GM13977 (cell line): ENCODE measurements at regions not wholly inside any gene's neighbourhood (a gene's known extent, or its start where the extent isn't known, plus 50 kb on each side); places are given as distances from the start of the nearest gene placed in this dataset.

Experiments used
- DNase-seq: peaks from one replicate; pipeline ENCODE4 v3.0.0; 2012; ENCODE audit warnings: low spot score
- in situ Hi-C: fragments of 300-500 bp; cut with MboI; formaldehyde crosslinking; loops from one replicate; pipeline ENCODE4 v1.12.0; 2022; ENCODE audit warnings: low sequenced_read_pairs, low pct_unique_long_range_greater_than_20kb, mixed read lengths, inconsistent platforms; ENCODE audit not compliant: unreplicated experiment
- TF ChIP-seq, protein P1 (sequence below): IDR thresholded peaks from 2 replicates; pipeline ENCODE4 v1.5.1; 2012; ENCODE audit warnings: mild to moderate bottlenecking, control low read depth; ENCODE audit not compliant: insufficient read depth; ENCODE audit errors: extremely low read depth, missing control alignments

DNA sequence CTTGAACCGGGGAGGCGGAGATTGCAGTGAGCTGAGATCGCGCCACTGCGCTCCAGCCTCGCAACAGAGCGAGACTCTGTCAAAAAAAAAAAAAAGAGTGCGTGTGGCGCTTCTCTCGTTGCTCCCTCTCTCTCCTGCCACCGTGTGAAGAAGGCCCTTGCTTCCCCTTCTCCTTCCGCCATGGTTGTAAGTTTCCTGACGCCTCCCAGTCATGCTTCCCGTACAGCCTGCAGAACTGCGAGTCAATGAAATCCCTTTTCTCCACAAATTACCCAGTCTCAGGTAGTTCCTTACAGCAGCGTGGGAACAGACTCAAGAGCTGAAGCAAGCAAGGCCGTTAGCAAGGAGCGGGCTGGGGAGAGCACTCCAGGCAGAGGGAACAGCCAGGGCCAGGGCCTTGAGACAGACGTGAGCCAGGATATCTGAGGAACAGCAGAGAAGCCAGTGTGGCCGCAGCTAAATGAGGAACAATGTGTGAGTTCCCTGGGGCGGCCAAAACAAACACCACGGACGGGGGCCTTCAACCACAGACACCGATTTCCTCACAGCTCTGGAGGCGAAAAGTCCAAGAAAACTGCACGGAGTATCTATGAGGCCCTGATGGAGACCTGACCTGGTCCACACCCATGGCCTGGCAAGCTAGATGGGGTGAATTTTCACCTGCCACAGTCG is 54.2 kb upstream of the ETS2 start:
- TF ChIP-seq, protein P1, sequence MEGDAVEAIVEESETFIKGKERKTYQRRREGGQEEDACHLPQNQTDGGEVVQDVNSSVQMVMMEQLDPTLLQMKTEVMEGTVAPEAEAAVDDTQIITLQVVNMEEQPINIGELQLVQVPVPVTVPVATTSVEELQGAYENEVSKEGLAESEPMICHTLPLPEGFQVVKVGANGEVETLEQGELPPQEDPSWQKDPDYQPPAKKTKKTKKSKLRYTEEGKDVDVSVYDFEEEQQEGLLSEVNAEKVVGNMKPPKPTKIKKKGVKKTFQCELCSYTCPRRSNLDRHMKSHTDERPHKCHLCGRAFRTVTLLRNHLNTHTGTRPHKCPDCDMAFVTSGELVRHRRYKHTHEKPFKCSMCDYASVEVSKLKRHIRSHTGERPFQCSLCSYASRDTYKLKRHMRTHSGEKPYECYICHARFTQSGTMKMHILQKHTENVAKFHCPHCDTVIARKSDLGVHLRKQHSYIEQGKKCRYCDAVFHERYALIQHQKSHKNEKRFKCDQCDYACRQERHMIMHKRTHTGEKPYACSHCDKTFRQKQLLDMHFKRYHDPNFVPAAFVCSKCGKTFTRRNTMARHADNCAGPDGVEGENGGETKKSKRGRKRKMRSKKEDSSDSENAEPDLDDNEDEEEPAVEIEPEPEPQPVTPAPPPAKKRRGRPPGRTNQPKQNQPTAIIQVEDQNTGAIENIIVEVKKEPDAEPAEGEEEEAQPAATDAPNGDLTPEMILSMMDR: no peak
- DNase-seq: no peak
- in situ Hi-C loops: no loop called here

DNA sequence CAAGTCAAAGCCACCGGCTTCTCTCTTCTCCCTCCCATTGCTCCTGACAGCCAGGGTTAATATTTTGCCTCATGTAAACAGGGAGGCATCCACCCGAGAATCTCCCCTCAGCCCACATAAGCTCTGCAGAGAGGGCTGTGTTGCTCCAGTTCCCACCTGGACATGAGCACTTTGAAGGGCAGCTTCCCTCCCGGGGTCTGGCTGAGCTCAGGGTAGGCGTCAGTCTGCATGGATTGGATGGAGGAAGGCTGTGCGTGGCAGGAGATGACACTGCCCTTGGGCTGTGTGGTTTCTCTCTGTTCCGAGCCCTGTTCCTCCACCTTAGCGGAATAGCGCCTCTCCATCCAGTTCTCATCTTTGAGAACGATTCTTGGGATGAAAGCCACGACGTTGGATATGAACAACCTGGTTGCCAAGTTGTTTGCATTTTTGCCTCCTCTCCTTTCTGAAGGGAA is 53.7 kb upstream of the ETS2 start:
- TF ChIP-seq, protein P1: no peak
- in situ Hi-C loops: no loop called here

DNA sequence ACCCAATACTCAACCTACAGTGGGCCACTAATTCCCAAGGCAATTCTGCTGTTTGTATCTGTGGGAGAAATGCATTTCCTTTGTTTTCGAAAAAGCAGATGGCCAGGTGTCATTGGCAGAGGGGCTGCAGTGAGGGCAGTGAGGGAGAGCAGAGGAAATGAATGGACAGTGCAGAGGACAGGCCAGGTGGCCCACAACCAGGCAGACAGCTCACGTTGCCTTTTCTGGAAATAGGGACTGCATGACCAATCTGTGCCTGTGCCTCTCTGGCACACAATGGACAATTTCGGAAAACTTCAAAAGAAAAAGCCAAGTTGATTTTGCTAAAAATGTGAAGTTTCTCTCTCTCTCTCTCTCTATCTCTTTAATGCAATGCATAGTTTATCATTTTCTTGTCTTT is 52.6 kb upstream of the ETS2 start:
- in situ Hi-C loops: no loop called here
- no peak for DNase-seq
- TF ChIP-seq, protein P1: no peak

More for the DNA sequence above, 53.7 kb upstream of the ETS2 start:
- no peak for DNase-seq

DNA sequence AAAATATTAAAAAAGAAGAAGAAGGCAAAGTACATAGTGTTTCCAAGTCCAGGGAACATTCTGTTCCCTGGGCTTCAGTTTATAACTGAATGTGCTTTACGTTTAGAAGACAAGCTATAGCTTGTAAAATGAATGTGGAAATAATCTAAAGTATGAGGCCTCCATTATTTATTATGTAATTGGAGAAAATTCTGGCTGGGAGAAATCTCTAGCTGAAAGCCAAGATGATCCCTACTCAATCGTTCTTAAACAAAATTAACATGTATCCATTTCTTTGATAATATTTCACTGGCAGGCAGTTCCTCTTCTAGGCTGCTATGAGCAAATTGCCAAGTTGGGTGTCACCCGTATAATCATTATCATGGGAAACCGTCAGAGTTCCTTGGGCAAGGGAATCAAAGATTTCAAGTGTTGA is 52.2 kb upstream of the ETS2 start:
- no peak for DNase-seq
- in situ Hi-C loops: no loop called here
- TF ChIP-seq, protein P1: no peak
